DND-41 (cell line): ENCODE measurements at regions not wholly inside any gene's neighbourhood (a gene's known extent, or its start where the extent isn't known, plus 50 kb on each side); places are given as distances from the start of the nearest gene placed in this dataset.

Experiments used
- ATAC-seq: fragments of 200-7000 bp; cut with Tn5 transposase; 3 replicates; pipeline ENCODE4 v1.9.1; 2021; ENCODE audit warnings: low read depth; ENCODE audit not compliant: insufficient read depth
- DNase-seq: peaks from one replicate; pipeline ENCODE4 v3.0.0-alpha.2; 2020
- H2AFZ ChIP-seq: 2 replicates; pipeline ENCODE4 v1.6.0; 2012; ENCODE audit warnings: low read depth, low read length
- H3K27ac ChIP-seq: 2 replicates; pipeline ENCODE4 v1.5.1; 2012; ENCODE audit warnings: low read length, inconsistent platforms
- H3K27me3 ChIP-seq: fragments of 200-600 bp; sonication (generic); 2 replicates; pipeline ENCODE4 v1.6.0; 2012; ENCODE audit warnings: low read length, mild to moderate bottlenecking, inconsistent platforms; ENCODE audit not compliant: insufficient read depth, poor library complexity
- H3K36me3 ChIP-seq: 2 replicates; pipeline ENCODE4 v1.5.1; 2012; ENCODE audit warnings: low read length, inconsistent platforms; ENCODE audit not compliant: insufficient read depth
- H3K4me1 ChIP-seq: 2 replicates; pipeline ENCODE4 v1.5.1; 2012; ENCODE audit warnings: mild to moderate bottlenecking, low read length; ENCODE audit not compliant: insufficient read depth
- H3K4me2 ChIP-seq: 2 replicates; pipeline ENCODE4 v1.6.0; 2012; ENCODE audit warnings: mild to moderate bottlenecking, moderate library complexity, low read length, inconsistent platforms; ENCODE audit not compliant: insufficient read depth
- H3K4me3 ChIP-seq, 2 experiments: fragments of 200-600 bp in 1 of 2; shearing (Covaris generic) in 1 of 2; 2 replicates each; pipeline ENCODE4 v1.5.1; 2012 to 2016; ENCODE audit warnings: inconsistent platforms in 2 of 2, low read length in 2 of 2, mild to moderate bottlenecking in 2 of 2, low read depth in 1 of 2, moderate library complexity in 1 of 2
- H3K79me2 ChIP-seq: 2 replicates; pipeline ENCODE4 v1.6.0; 2012; ENCODE audit warnings: low read length, inconsistent platforms; ENCODE audit not compliant: insufficient read depth
- H3K9ac ChIP-seq: 2 replicates; pipeline ENCODE4 v1.6.0; 2012; ENCODE audit warnings: low read depth, mild to moderate bottlenecking, inconsistent platforms, low read length, moderate library complexity
- H3K9me3 ChIP-seq: 2 replicates; pipeline ENCODE4 v1.5.1; 2012; ENCODE audit warnings: low read length, moderate library complexity, mild to moderate bottlenecking, inconsistent platforms; ENCODE audit not compliant: insufficient read depth, severe bottlenecking
- H4K20me1 ChIP-seq: 2 replicates; pipeline ENCODE4 v1.6.0; 2012; ENCODE audit warnings: low read length; ENCODE audit not compliant: insufficient read depth
- CTCF ChIP-seq: IDR thresholded peaks from 2 replicates; pipeline ENCODE4 v1.5.1; 2012; ENCODE audit warnings: borderline replicate concordance, low read length, moderate library complexity, mild to moderate bottlenecking; ENCODE audit not compliant: poor library complexity, severe bottlenecking; ENCODE audit errors: extremely low read depth
- EZH2 ChIP-seq: IDR thresholded peaks from 3 replicates; pipeline ENCODE4 v1.6.1; 2012; ENCODE audit warnings: borderline replicate concordance, low read depth, mild to moderate bottlenecking, moderate library complexity, low read length, inconsistent platforms; ENCODE audit not compliant: severe bottlenecking

GRCh38 chr6:9851541-9852380 lies 563.1 kb downstream of the TFAP2A start:
- H3K27me3 ChIP-seq, result no peaks in the 10 kb centered on the region
- no peaks in the 10 kb centered on the region for H3K79me2 ChIP-seq
- peaks cover 14% of the 10 kb centered on the region for H3K9me3 ChIP-seq
- no peak overlapping the region for H2AFZ ChIP-seq
- no peak for ATAC-seq
- H3K27ac ChIP-seq, result no peak overlapping the region
- no peaks in the 10 kb centered on the region for H3K4me1 ChIP-seq
- no peaks in the 10 kb centered on the region for H4K20me1 ChIP-seq
- no peak overlapping the region for H3K9ac ChIP-seq
- no peaks in the 10 kb centered on the region for H3K36me3 ChIP-seq
- TF ChIP-seq EZH2 (no peak), CTCF (no peak)
- H3K4me3 ChIP-seq, result no peak overlapping the region
- no peak overlapping the region for H3K4me2 ChIP-seq
- no peak for DNase-seq

GRCh38 chr6:9851006-9851405 lies 563.9 kb downstream of the TFAP2A start:
- no peak for TF ChIP-seq CTCF
- TF ChIP-seq EZH2, result no peak
- Histone ChIP-seq H3K9ac (no peak overlapping the region), H3K9me3 (peaks cover 20% of the 10 kb centered on the region), H4K20me1 (no peaks in the 10 kb centered on the region), H3K27me3 (no peaks in the 10 kb centered on the region), H3K4me1 (no peaks in the 10 kb centered on the region), H2AFZ (no peak overlapping the region), H3K27ac (no peak overlapping the region), H3K36me3 (no peaks in the 10 kb centered on the region), H3K79me2 (no peaks in the 10 kb centered on the region), H3K4me3 (no peak overlapping the region), H3K4me2 (no peak overlapping the region)
- no peak for DNase-seq
- ATAC-seq, result no peak

GRCh38 chr6:9848094-9848493 lies 566.8 kb downstream of the TFAP2A start:
- TF ChIP-seq EZH2, result no peak
- no peak for TF ChIP-seq CTCF
- Histone ChIP-seq H3K27ac (no peak overlapping the region), H3K27me3 (no peaks in the 10 kb centered on the region), H3K79me2 (no peaks in the 10 kb centered on the region), H3K4me3 (no peak overlapping the region), H3K9ac (no peak overlapping the region), H3K4me2 (no peak overlapping the region), H4K20me1 (no peaks in the 10 kb centered on the region), H3K4me1 (no peaks in the 10 kb centered on the region), H2AFZ (no peak overlapping the region), H3K36me3 (no peaks in the 10 kb centered on the region), H3K9me3 (peaks cover 24% of the 10 kb centered on the region)
- no peak for DNase-seq
- ATAC-seq, result no peak
